Fibroblast of lung (primary cell): ENCODE measurements at regions not wholly inside any gene's neighbourhood (a gene's known extent, or its start where the extent isn't known, plus 50 kb on each side); places are given as distances from the start of the nearest gene placed in this dataset.

Experiments used
- CTCF ChIP-seq, 2 donors: IDR thresholded peaks in 1 of 2; conservative IDR thresholded peaks in 1 of 2; 1 replicate in 1 of 2; 2 replicates in 1 of 2; pipeline ENCODE4 v1.5.1; 2011 to 2012; ENCODE audit warnings: low read length in 2 of 2, control low read depth in 1 of 2, inconsistent platforms in 1 of 2, low read depth in 1 of 2, mild to moderate bottlenecking in 1 of 2
- EZH2 ChIP-seq: IDR thresholded peaks from 2 replicates; pipeline ENCODE4 v1.5.1; 2012; ENCODE audit warnings: low read length, control low read depth, mild to moderate bottlenecking; ENCODE audit errors: missing control alignments

- TF ChIP-seq CTCF (conservative IDR thresholded peaks at IDR 0.05 in 1 of 2, IDR thresholded peaks at IDR 0.05 in 1 of 2; ENCODE audit: low read depth in 1 of 2, low read length in 2 of 2) (no peak), EZH2 (no peak)
Observed at GRCh38 chr4:138521809-138522208, 279.7 kb upstream of the SLC7A11 start.
